SK-N-SH (cell line): ENCODE measurements at regions not wholly inside any gene's neighbourhood (a gene's known extent, or its start where the extent isn't known, plus 50 kb on each side); places are given as distances from the start of the nearest gene placed in this dataset.

Experiments
- CTCF ChIA-PET: fragments of 300-600, 350-600 bp; formaldehyde crosslinking; extraction: SDS; loops from one replicate; lab custom pipeline; 2021; lab: Yijun Ruan, JAX
- POLR2A ChIA-PET: fragments of 350-600 bp; sonication (Branson Sonifier 250); formaldehyde crosslinking; extraction: SDS; loops from one replicate; lab custom pipeline; 2020; ENCODE audit warnings: antibody characterized with exemption, inconsistent platforms; lab: Yijun Ruan, JAX
- DNase-seq: peaks from one replicate; pipeline ENCODE4 v3.0.0; 2012
- H2AFZ ChIP-seq: fragments of 200-600 bp; sonication (generic); 2 replicates; pipeline ENCODE4 v1.8.1; 2016; ENCODE audit warnings: antibody characterized with exemption, mild to moderate bottlenecking, low read depth
- H3F3A ChIP-seq: fragments of 200-600 bp; sonication (generic); replicated peaks from 2 replicates; pipeline ENCODE3; 2016; ENCODE audit warnings: antibody characterized with exemption, mild to moderate bottlenecking; ENCODE audit not compliant: insufficient read depth
- H3K27ac ChIP-seq, 2 experiments: fragments of 200-500 bp in 1 of 2; fragments of 200-600 bp in 1 of 2; sonication (Bioruptor generic) in 1 of 2; sonication (generic), shearing (Covaris generic) in 1 of 2; 2 replicates each; pipeline versions ENCODE4 v1.5.1 to v1.6.1; 2014 to 2016; ENCODE audit warnings: low read depth in 2 of 2, inconsistent platforms in 1 of 2, low read length in 1 of 2, mild to moderate bottlenecking in 1 of 2, mixed read lengths in 1 of 2
- H3K27me3 ChIP-seq: fragments of 200-600 bp; sonication (generic), shearing (Covaris generic); 2 replicates; pipeline ENCODE4 v1.6.1; 2016; ENCODE audit warnings: mixed run types; ENCODE audit not compliant: insufficient read depth
- H3K36me3 ChIP-seq, 2 experiments: fragments of 200-500 bp in 1 of 2; fragments of 200-600 bp in 1 of 2; sonication (Bioruptor generic) in 1 of 2; sonication (generic) in 1 of 2; replicated peaks in 1 of 2; 2 replicates each; pipeline versions ENCODE3 to v1.5.1; 2014 to 2016; ENCODE audit warnings: low read length in 1 of 2, mild to moderate bottlenecking in 1 of 2; ENCODE audit not compliant: insufficient read depth in 2 of 2, control insufficient read depth in 1 of 2
- H3K4me1 ChIP-seq, 2 experiments: fragments of 200-500 bp in 1 of 2; fragments of 200-600 bp in 1 of 2; sonication (Bioruptor generic) in 1 of 2; sonication (generic), shearing (Covaris generic) in 1 of 2; 2 replicates each; pipeline versions ENCODE4 v1.5.1 to v1.6.1; 2014 to 2016; ENCODE audit warnings: low read depth in 1 of 2, low read length in 1 of 2, mixed run types in 1 of 2; ENCODE audit not compliant: insufficient read depth in 2 of 2, control insufficient read depth in 1 of 2
- H3K4me2 ChIP-seq: fragments of 200-600 bp; sonication (generic), shearing (Covaris generic); 2 replicates; pipeline ENCODE4 v1.6.1; 2017; ENCODE audit warnings: mixed run types
- H3K4me3 ChIP-seq, 2 experiments: fragments of 200-500 bp in 1 of 2; fragments of 200-600 bp in 1 of 2; sonication (Bioruptor generic) in 1 of 2; sonication (generic), shearing (Covaris generic) in 1 of 2; 2 replicates each; pipeline versions ENCODE4 v1.5.1 to v1.8.1; 2014 to 2016; ENCODE audit warnings: low read depth in 2 of 2, inconsistent platforms in 1 of 2, low read length in 1 of 2, mild to moderate bottlenecking in 1 of 2, mixed read lengths in 1 of 2, moderate library complexity in 1 of 2
- H3K79me2 ChIP-seq: fragments of 200-600 bp; sonication (generic); 2 replicates; pipeline ENCODE4 v1.8.1; 2017; ENCODE audit warnings: mild to moderate bottlenecking; ENCODE audit not compliant: insufficient read depth
- H3K9ac ChIP-seq: fragments of 200-600 bp; sonication (generic); 2 replicates; pipeline ENCODE4 v1.6.1; 2017; ENCODE audit warnings: mixed run types
- H3K9me2 ChIP-seq: fragments of 200-600 bp; sonication (generic); 2 replicates; pipeline ENCODE4 v1.6.1; 2017; ENCODE audit warnings: mixed run types
- H3K9me3 ChIP-seq: fragments of 200-600 bp; sonication (generic); 2 replicates; pipeline ENCODE4 v1.6.1; 2017; ENCODE audit warnings: mixed run types, mild to moderate bottlenecking, moderate library complexity
- H4K20me1 ChIP-seq: fragments of 200-600 bp; sonication (generic); 2 replicates; pipeline ENCODE4 v1.6.1; 2017; ENCODE audit warnings: mild to moderate bottlenecking, mixed run types; ENCODE audit not compliant: insufficient read depth
- CHD2 ChIP-seq: fragments of 150-350 bp; IDR thresholded peaks from 2 replicates; pipeline ENCODE4 v1.6.1; 2018; ENCODE audit warnings: low read length; ENCODE audit not compliant: partially characterized antibody
- CTCF ChIP-seq: fragments of 200-600 bp; sonication (generic); IDR thresholded peaks from 2 replicates; pipeline ENCODE4 v1.6.1; 2017; ENCODE audit warnings: antibody characterized with exemption, mild to moderate bottlenecking, moderate library complexity
- EP300 ChIP-seq, 2 experiments: IDR thresholded peaks; 2 replicates each; pipeline versions ENCODE4 v1.4.0 to v1.6.1; 2012; ENCODE audit warnings: borderline replicate concordance in 1 of 2, low read depth in 1 of 2, low read length in 1 of 2
- FOXJ3 ChIP-seq: sonication (generic); formaldehyde crosslinking; IDR thresholded peaks from 2 replicates; pipeline ENCODE4 v1.5.1; 2020; ENCODE audit warnings: mild to moderate bottlenecking, missing genetic modification reagents
- FOXM1 ChIP-seq: IDR thresholded peaks from 2 replicates; pipeline ENCODE4 v1.4.0; 2012; ENCODE audit warnings: low read depth, mild to moderate bottlenecking
- GATA2 ChIP-seq: sonication (generic); formaldehyde crosslinking; IDR thresholded peaks from 2 replicates; pipeline ENCODE4 v1.5.0; 2020; ENCODE audit warnings: mild to moderate bottlenecking, missing genetic modification reagents
- MXI1 ChIP-seq: IDR thresholded peaks from 2 replicates; pipeline ENCODE4 v1.6.1; 2012; ENCODE audit warnings: mild to moderate bottlenecking, low read depth, low read length, improper control_type of control experiment
- NFIC ChIP-seq: IDR thresholded peaks from 2 replicates; pipeline ENCODE4 v1.4.0; 2012; ENCODE audit warnings: borderline replicate concordance
- PBX3 ChIP-seq: IDR thresholded peaks from 2 replicates; pipeline ENCODE4; 2012
- RAD21 ChIP-seq: IDR thresholded peaks from 2 replicates; pipeline ENCODE4 v1.6.1; 2012; ENCODE audit warnings: mild to moderate bottlenecking, low read length
- RCOR1 ChIP-seq: fragments of 150-350 bp; IDR thresholded peaks from 2 replicates; pipeline ENCODE4 v1.6.1; 2017; ENCODE audit warnings: antibody characterized with exemption, low read length
- SIN3A ChIP-seq: IDR thresholded peaks from 2 replicates; pipeline ENCODE4 v1.6.1; 2012; ENCODE audit warnings: low read depth, mild to moderate bottlenecking, low read length, moderate library complexity, borderline replicate concordance
- SMC3 ChIP-seq: IDR thresholded peaks from 2 replicates; pipeline ENCODE4 v1.6.1; 2012; ENCODE audit warnings: low read depth, low read length, improper control_type of control experiment
- TCF12 ChIP-seq: IDR thresholded peaks from 2 replicates; pipeline ENCODE4 v1.4.0; 2012
- WGBS: methylation state at CpG from one replicate; pipeline ENCODE4 v1.1.6; 2017; ENCODE audit warnings: low lambda C conversion rate; 5-methylcytosine and 5-hydroxymethylcytosine counted together

GRCh38 chr7:80392229-80393169 is 119.4 kb downstream of the GNAT3 start:
- H3K79me2 ChIP-seq: no peaks in the 10 kb centered on the region
- TF ChIP-seq RAD21: peak; percentile 70
- peak; percentile 74 for TF ChIP-seq SMC3
- no peak for TF ChIP-seq SIN3A
- TF ChIP-seq CHD2: no peak
- peak; percentile 86 for TF ChIP-seq CTCF
- peaks cover 0 to 9% of the 10 kb centered on the region in 2 experiments; a peak in 2 of 4 replicates for H3K4me1 ChIP-seq
- no peak overlapping the region for H3K4me2 ChIP-seq
- 63% methylated on average over 4 of the region's 4 CpGs for WGBS
- no peaks in the 10 kb centered on the region for H3K27me3 ChIP-seq
- H3F3A ChIP-seq: no peaks in the 10 kb centered on the region
- peak; percentile 20 for DNase-seq
- CTCF ChIA-PET: interaction anchor here (0.6 to 9.3 kb wide), 48 partner anchors 9 to 359 kb away, joined by 3 to 164 read pairs (median 4); partner anchors contain the start of gene GNAI1
- no peaks in the 10 kb centered on the region for H3K9me3 ChIP-seq
- H3K9ac ChIP-seq: no peak overlapping the region
- H2AFZ ChIP-seq: no peak overlapping the region
- H3K27ac ChIP-seq: peak overlapping the region in 1 of 2 experiments; percentile 16; a peak in 1 of 4 replicates
- H4K20me1 ChIP-seq: no peaks in the 10 kb centered on the region
- H3K4me3 ChIP-seq: no peak overlapping the region
- POLR2A ChIA-PET: interaction anchor here (0.9 to 1.3 kb wide), 2 partner anchors 254 to 258 kb away, joined by 3 to 10 read pairs; partner anchors contain the start of gene GNAI1
- H3K36me3 ChIP-seq: no peaks in the 10 kb centered on the region
- H3K9me2 ChIP-seq: no peaks in the 10 kb centered on the region

- ChIA-PET CTCF (interaction anchor here (1.5 to 9.3 kb wide), 4 partner anchors 9 to 327 kb away, joined by 4 to 164 read pairs (median 8); partner anchors contain the start of gene GNAI1), POLR2A (no interaction called here)
- H3K4me1 ChIP-seq: peaks cover 0 to 11% of the 10 kb centered on the region in 2 experiments; a peak in 2 of 4 replicates
- no peak overlapping the region for H3K9ac ChIP-seq
- no peaks in the 10 kb centered on the region for H3K79me2 ChIP-seq
- no peak overlapping the region for H3K4me3 ChIP-seq
- H2AFZ ChIP-seq: peak overlapping the region; percentile 39; the same call in 1 of the 2 replicates
- 56% methylated on average over 4 of the region's 4 CpGs for WGBS
- H3K36me3 ChIP-seq: no peaks in the 10 kb centered on the region
- no peaks in the 10 kb centered on the region for H3K27me3 ChIP-seq
- TF ChIP-seq CHD2 (peak; percentile 58), TCF12 (peak; percentile 32; the same call in 1 of the 2 replicates), FOXM1 (no peak), NFIC (no peak), MXI1 (peak; percentile 50; the same call in 1 of the 2 replicates), EP300 (IDR thresholded peaks at IDR 0.05; ENCODE audit: borderline replicate concordance in 1 of 2, low read depth in 1 of 2, low read length in 1 of 2) (peak in 1 of 2 experiments; percentile 84; a peak in 2 of 4 replicates), RAD21 (peak; percentile 30; the same call in 1 of the 2 replicates), FOXJ3 (CRISPR knock-in tag) (peak; percentile 81), PBX3 (no peak), GATA2 (CRISPR knock-in tag) (peak; percentile 57), RCOR1 (peak; percentile 75; the same call in 1 of the 2 replicates)
- no peaks in the 10 kb centered on the region for H3K9me2 ChIP-seq
- H3K4me2 ChIP-seq: no peak overlapping the region
- no peaks in the 10 kb centered on the region for H3F3A ChIP-seq
- H3K9me3 ChIP-seq: no peaks in the 10 kb centered on the region
- H3K27ac ChIP-seq: peak overlapping the region in 1 of 2 experiments; percentile 67; a peak in 1 of 4 replicates
- DNase-seq: peak; percentile 64
- no peaks in the 10 kb centered on the region for H4K20me1 ChIP-seq
These were observed 124.2 kb downstream of the GNAT3 start for GRCh38 chr7:80387634-80388193.
